C4-2B (cell line): ENCODE measurements at regions not wholly inside any gene's neighbourhood (a gene's known extent, or its start where the extent isn't known, plus 50 kb on each side); places are given as distances from the start of the nearest gene placed in this dataset.

ENCODE experiments used
- CTCF ChIP-seq: fragments of 450-650 bp; conservative IDR thresholded peaks from 2 replicates; pipeline ENCODE4 v1.5.1; 2017; ENCODE audit warnings: mild to moderate bottlenecking
- ZFX ChIP-seq: fragments of 450-650 bp; IDR thresholded peaks from 2 replicates; pipeline ENCODE4 v1.6.1; 2017

GRCh38 chr2:192993059-192993458, 798.3 kb upstream of the TMEFF2 start:
- TF ChIP-seq CTCF (no peak), ZFX (no peak)
